HK-2 (cell line): ENCODE measurements at regions not wholly inside any gene's neighbourhood (a gene's known extent, or its start where the extent isn't known, plus 50 kb on each side); places are given as distances from the start of the nearest gene placed in this dataset.
"Not testable (repeated sequence)": the region's sequence is repeated elsewhere in the genome, so short reads cannot be mapped to it uniquely, and the experiment has no call there.

ENCODE experiments used
- DNase-seq: peaks from one replicate; pipeline ENCODE4 v3.0.0-alpha.2; 2018; ENCODE audit not compliant: unreplicated experiment

DNA sequence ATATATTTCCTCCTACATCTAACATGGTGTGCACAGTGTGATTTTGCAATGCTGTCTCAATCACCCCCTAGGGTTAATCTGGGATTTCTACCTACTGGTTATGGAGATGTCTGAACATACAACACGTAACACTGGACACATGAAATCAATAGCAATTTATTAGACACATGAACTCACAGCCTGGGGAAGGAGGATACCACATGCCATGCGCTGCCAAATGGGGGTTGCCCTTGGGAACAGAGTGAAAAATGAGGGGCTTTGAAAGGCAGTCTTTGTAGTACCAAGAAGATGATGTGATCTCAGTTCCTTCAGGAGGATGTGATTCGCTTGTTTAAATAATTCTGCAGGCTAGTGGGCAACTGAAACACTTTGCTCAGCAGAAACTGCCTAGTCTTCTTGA is 253.6 kb upstream of the LRRC4C start:
- DNase-seq = no peak

DNA sequence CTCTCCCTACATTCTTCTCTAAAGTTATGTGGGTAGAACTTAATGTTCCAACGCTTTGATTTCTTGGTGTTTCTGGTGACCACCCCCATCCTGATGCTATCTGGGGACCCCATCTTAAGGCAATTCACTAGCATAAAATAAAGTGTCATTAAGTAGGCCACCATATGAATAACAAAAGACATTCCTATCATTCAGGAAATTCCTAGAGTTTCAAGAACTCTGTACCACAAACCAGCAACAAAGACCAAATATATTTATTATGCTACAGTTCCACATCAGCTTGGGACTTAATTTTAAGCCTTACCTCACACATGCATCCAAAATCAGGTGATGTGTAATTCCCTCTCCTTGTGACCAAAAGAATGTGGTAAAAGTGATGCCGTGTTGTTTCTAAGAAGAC is 254.6 kb upstream of the LRRC4C start:
- no peak for DNase-seq

DNA sequence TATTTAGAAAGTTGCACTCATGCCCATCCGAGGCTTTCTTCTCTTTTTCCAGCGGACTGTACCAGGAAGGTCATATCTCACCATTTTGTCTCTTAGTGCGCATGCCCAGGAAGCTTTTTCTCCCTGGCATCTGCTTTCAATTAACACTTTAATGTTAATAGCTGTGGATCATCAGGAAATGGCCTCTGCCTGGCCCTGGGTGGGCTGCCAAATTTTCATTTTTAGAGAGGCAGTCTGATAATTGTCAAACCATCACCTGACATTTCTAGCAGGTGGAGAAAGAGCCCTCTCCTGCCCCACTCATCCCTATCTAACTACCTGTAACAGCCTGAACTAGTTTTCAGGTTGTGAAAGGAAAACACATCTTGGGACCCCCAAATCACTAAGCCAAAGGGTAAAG is 257.4 kb upstream of the LRRC4C start:
- DNase-seq = no peak

DNA sequence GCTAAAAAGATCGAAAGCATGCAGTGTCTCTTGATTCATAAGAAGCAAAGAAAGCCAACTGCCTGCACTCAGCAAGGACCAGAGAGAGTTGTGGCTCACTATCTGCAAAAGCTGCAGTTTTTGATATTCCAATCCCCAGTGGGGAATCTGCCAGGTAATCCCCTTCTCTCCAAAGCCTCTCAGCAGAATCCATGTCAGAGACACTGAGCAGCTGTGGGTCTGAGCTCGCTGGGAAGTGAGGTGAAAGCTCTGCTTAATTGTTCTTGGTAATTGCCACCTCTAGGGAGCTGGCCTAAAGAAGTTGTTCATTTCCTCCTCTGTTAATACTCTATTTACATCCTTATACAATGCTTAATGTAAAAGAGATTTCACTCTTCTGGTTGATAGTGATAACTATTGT is 261.3 kb upstream of the LRRC4C start:
- no peak for DNase-seq

DNA sequence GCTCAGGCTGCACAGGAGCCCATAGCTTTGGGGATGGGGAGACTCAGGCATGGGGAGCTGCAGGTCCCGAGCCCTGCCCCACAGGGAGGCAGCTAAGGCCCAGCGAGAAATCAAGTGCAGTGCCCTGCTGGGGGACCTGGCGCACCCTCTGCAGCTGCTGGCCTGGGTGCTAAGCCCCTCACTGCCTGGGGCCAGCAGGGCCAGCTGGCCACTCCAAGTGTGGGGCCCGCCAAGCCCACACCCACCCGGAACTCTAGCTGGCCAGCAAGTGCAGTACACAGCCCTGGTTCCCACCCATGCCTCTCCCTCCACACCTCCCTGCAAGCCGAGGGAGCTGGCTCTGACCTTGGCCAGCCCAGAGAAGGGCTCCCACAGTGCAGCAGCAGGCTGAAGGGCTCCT is 268.7 kb upstream of the LRRC4C start:
- DNase-seq = not testable (repeated sequence)

DNA sequence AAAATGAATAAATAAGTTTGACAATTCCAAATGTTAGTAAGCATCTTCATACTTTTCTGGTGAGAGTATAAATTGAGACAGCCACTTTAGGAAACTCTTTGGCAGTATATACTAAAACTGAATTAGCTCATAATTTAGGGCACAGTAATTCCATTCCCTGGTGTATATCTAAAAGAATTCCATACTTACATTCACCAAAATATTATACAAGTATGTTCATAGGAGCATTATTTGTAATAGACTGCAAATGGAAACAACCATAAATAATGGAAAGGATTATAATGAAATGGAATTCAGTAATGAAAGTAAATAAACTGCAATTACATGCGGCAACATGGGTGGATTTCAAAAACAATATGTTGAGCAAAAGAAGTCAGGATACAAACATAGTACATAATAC is 315.8 kb upstream of the LRRC4C start:
- no peak for DNase-seq

DNA sequence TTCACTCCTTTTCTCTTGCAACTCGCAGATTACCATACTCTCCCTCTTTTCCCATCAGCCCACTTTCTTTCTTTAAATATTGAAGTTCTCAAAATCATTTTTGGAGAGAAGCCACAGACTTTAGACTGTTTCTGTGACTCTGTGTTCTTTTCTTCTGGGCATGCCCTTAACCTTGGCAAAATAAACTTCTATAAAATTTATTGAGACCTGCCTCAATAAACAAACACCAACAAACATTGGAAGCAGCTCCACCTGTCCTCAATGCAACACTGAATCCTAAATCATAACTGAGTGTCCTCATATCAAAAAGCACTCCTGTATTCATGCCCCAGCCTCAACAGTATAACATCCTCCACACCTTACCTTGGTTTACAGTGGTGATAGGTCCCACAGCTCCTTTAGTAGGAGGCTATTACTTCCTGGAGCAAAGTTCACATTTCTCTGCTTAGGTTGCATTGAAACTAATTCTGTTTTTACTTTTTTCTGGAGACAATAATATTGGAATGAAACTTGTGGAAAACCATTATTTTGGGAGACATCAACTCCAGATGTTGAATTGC is 320.0 kb upstream of the LRRC4C start:
- DNase-seq = no peak

DNA sequence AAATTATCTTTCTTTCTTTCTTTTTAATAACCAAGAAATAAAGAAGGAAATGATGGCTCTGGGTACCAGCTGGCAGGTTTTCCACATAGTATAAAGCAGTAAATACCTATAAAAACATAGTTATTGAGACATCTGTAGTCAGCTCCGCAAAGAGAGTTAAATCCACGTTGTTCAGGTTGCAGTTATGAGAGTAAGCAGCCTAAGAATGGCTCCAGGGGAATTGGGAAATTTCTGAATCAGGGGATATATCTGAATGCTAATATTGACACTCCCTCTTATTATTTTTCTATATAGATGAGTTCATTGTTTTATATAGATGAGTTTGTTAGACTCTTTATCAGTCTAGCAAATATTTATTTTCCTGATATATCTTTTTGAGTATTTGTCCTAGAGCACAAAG is 322.0 kb upstream of the LRRC4C start:
- no peak for DNase-seq

DNA sequence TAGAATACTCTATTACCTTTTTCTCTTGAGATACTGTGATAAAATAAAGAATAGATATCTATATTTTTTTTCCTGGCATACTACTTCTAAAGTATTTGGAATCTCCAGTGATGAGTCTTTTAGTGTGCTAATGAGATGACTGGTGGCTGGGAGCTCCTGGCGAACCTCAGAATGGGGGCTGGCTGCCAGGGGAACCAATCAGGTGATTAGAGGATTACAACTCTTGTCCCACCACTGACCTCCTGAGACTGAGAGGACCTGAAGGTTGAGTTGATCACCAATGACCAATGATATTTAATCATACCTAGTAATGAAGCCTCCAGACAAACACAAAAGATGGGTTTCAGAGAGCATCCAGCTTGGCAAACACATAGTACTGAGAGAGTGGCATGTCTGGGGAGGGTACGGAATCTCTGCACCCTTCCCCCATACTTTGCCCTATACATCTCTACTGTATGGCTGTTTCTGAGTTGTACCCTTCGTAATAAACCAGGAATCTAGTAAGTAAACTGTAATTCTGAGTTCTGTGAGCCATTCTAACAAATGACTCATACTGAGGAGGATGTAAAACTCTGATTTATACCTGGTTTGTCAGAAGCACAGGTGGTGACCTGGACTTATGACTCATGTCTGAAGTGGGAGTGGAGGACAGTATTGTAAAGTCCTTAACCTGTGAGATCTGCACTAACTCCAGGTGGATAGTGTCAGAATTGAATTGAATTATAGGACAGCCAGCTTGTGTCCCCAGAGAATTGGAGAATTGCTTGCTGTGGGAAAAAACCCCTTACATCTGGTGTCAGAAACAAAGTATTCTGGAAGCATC is 325.3 kb upstream of the LRRC4C start:
- no peak for DNase-seq

DNA sequence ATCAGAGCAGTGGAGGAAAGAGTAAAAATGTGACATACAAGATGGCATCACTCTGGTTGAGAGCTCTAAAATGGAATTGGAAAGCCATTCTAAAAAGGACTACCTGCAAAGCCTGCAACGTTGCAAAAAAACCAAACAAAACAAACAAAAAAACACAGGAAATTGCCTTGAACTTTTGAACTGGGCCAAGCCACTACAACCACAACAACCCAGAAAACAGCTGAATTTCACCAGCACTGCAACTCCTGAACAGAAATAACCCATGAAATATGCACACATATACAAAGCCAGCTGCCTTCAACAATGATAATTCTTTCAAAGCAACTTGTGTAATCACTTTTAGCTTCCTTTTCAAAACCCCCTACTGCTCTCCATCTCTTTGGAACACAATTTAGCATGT is 326.6 kb upstream of the LRRC4C start:
- DNase-seq = no peak

DNA sequence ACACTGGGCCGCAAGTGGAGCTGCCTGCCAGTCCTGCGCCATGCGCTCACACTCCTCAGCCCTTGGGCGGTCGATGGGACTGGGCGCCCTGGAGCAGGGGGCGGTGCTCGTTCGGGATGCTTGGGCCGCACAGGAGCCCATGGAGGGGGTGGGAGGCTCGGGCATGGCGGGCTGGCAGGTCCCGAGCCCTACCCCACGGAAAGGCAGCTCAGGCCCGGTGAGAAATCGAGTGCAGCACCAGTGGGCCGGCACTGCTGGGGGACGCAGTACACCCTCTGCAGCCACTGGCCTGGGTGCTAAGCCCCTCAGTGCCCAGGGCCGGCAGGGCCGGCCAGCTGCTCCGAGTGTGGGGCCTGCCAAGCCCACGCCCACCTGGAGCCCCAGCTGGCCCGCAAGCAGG is 328.7 kb upstream of the LRRC4C start:
- DNase-seq = no peak

DNA sequence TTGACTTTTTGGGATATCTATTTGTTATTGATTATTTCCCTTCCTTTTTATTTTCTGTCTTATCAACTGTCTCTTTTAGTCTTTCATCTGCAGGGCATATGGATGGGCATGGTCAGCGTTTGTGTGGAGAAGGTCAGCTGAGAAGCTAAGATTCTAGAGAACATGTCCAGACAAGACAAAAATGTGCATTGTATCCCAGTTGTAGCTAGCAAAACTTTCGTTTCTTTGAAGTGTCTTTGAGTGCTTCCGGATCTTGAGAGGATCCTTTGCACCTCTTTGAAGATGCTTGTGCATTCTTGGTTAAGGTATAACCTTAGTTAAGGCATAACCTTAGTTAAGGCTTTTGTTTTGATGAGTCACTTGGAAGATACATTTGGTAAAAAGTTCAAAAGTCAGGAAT is 329.9 kb upstream of the LRRC4C start:
- DNase-seq = no peak

DNA sequence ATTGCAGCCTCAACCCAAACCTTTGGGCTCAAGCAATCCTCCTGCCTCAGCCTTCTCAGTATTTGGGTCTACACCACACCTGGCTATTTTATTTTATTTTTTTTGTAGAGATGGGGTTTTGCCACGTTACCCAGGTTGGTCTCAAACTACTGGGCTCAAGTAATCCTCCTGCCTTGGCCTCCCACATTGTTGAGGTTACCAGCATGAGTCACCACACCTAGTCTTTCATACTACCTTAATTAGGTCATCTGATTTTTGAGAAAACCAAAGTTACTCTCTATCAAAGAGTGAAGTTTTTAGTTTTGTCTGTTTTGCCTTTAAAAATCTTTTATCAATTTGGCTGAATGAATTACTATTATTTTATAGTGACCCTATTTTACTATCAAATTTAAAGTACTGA is 335.6 kb upstream of the LRRC4C start:
- no peak for DNase-seq

DNA sequence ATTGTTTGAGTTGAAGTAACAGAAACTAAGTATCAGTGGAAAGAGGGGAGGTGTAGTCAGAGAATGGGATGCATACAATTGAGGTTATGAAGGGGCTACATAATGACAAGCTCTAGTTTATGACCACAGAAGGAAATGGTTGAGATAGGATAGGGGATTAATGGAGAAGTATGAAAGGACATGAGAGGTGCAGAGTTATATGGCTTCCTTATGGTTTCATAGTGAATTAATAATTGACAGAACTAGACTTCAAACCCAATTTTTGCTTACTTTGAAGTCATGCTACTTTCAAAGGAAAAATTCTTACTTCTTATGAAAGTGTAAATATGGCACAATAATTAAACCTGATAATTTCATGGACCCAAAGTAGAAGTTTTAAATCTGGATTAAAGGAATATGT is 340.3 kb upstream of the LRRC4C start:
- DNase-seq = no peak

DNA sequence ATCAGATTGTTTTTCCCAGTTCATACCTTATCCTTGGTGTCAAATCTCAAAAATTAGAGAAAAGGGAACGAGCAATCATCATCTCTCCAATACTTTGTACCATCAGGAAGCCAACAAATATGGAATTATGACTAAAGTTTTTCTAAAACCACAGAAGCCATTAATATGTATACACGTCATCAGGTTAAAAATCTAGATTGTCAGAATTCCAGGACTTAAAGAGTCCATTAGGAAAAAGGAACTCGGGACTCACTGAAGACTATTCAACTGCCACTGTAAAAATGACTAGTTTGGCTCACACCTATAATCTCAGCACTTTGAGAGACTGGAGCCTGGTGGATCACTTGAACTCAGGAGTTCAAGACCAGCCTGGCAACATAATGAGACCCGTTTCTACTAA is 344.4 kb upstream of the LRRC4C start:
- no peak for DNase-seq

DNA sequence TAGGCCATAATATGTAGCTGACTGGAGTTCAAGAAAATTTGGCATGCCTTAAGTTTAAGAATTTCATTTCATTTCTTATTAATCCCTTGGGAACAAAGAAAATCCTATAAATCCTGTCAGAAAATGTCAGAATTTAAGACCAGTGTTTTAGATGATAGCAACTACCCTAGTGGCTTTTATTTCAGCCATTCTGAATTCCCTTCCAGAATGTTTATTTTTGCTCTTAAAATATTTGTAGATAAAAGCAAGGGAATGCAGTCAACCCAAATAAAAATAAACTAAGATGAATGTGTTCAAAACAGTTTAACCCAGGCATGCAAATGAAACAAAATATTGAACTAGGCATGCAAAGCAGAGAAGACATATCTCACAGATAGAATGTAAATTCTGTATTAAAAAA is 356.9 kb upstream of the LRRC4C start:
- DNase-seq = no peak

DNA sequence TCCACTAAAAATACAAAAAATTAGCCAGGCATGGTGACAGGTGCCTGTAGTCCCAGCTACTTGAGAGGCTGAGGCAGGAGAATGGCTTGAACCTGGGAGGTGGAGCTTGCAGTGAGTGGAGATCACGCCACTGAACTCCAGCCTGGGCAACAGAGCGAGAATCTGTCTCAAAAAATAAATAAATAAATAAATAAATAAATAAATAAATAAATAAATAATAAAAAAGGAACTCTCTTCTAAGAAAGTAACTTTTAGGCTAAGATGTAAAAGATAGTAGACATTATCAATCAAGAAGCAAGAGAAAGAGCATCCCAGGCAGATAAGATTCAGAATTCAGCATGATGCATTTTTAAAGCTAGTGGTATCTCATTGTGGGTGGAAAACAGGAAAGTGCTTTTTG is 364.8 kb upstream of the LRRC4C start:
- DNase-seq = not testable (repeated sequence)

DNA sequence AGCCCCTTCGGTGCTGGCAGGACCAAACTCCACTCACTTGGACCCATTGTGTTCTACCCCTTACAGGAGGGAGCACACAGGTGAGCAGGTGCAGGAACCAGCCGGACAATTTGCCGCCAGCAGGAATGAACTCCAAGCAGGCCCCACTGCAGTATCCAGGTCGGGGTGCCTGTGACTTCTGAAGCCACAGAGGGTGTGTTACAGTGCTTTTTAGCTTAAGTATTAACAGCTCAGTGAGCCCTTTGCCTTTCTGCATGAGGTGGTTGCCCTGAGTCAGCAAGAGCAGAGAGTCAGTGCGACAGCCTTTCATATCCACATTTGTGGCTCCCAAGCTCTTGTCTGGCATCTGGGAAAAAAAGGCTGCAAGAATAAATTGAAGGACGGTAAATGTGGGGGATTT is 366.6 kb upstream of the LRRC4C start:
- DNase-seq = no peak

DNA sequence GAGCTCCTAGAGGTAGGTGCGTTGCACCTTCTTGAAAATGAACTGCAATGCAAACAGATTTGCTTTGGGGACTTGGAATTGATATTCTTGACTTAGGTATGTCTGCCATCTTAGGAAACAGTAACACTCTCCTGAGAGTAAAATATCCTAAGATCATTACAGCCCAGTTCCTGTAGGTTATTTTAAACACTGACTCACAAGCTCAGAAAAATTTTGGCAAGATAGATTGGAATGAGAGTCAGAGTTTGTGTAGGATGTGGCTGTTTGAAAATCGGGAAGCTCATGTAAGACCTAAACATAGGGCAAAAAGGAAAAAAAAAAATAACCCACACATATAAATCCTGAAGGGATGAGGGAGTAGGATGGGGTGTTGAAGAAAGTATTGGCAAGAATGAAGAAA is 377.0 kb upstream of the LRRC4C start:
- DNase-seq = no peak

DNA sequence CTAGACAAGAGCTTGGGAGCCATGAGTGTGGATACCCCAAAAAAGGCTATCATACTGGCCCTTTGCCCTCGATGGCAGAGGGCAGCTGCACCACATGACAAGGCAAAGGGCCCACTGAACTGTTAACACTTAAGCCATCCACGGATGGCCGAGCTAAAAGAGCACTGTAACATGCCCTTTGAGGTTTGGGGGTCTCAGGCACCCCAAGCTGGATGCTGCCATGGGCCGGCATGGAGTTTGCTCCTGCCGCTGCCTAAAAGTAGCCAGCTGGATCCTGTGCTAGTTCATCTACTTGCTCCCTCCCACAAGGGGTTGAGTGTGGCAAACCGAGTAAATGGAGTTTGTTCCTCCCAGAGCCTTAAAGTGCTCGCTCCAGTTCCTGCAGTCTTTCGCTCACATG is 383.2 kb upstream of the LRRC4C start:
- DNase-seq = no peak

DNA sequence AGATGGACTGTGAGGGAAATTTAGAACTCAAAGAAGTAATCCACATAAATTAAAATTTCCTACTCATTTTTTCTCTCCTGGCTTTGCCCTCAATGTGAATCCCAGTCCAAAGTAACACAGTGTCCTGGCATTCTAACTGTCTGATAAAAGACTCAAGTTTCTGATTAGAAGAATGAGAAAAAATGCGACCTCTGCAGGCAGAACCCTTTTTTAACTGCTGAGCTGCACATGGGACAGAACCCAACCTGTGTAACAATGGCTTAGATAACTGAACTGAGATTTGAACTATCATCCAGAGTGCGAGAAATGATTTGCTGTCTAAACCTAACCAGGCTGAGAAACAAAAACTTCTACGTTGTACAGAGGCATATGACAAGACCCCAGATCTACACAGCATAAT is 385.6 kb upstream of the LRRC4C start:
- no peak for DNase-seq

DNA sequence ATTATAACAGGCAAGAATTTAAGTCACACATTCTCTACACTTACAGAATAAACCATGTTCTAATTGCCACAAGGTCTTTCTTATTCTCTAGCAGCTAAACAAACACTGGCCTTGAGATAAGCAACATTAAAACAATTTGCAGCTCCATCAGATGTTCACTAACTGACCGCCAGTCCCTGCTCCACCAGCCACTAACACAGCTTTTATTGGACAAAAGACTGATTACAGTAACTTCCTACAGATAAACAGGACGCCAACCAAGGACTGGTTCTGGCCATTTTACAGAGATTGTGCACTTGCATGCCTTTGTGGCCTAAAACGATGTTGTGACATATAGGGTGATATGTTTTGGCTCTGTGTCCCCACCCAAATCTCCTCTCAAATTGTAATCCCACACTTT is 388.9 kb upstream of the LRRC4C start:
- DNase-seq = no peak

DNA sequence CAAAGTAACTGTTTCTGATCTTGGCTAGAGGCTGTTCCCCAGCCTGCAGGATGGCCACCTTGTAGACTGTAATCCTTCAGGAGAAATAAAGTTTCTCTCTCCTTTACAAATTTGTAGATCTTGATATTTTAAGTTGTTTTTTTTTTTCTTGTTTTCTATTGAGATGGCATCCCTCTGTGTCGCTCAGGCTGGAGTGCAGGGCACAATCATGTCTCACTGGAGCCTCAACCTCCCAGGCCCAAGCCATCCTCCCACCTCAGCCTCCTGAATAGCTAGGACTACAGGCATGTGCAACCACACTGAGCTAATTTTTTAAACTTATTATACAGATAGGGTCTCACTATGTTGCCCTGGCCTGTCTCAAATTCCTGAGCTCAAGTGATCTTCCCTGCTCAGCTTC is 389.8 kb upstream of the LRRC4C start:
- DNase-seq = no peak

DNA sequence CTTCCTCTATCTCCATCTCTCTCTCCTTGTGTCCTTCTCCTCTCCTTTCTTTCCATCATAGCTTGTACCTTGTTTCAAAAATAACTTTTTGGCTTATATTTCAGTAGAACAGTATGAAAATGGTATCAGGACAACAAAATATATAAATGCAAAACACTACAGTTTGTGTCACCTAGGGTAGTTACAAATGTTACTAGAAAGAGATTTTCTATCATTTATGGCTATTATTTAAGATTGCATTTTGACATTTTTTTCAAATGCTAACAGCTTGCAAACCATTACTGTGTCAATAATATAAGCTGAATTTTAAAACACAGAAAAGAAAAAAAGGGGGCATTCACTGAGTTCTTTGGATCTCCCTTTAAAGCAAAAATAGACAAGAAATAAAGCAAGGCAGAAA is 392.3 kb upstream of the LRRC4C start:
- DNase-seq = no peak
